Natural killer cell treated with Interleukin-12 subunit alpha and Interleukin-12 subunit beta and Interleukin-15 and Interleukin-18, amount 100 ng/mL, for 72 hours (primary cell): ENCODE measurements at regions not wholly inside any gene's neighbourhood (a gene's known extent, or its start where the extent isn't known, plus 50 kb on each side); places are given as distances from the start of the nearest gene placed in this dataset.

Experiments used
- ATAC-seq, 2 donors: fragments of 150-1000 bp; cut with Tn5 transposase in 1 of 2; sonication (Bioruptor Pico), chemical (Tn5 transposase) in 1 of 2; 2 replicates each; pipeline ENCODE4 v1.10.0; 2021
- DNase-seq: peaks from one replicate; pipeline ENCODE4 v3.0.0; 2022; ENCODE audit warnings: low spot score
- H3K27ac Mint-ChIP-seq, 2 donors: 1 replicate in 1 of 2; 2 replicates in 1 of 2; pipeline ENCODE4 v1.8.0; 2022; ENCODE audit warnings: mixed read lengths in 2 of 2, mild to moderate bottlenecking in 1 of 2, moderate library complexity in 1 of 2
- H3K27me3 Mint-ChIP-seq, 2 donors: 1 replicate in 1 of 2; 2 replicates in 1 of 2; pipeline ENCODE4 v1.8.0; 2022; ENCODE audit warnings: mixed read lengths in 2 of 2
- H3K36me3 Mint-ChIP-seq: one replicate; pipeline ENCODE4 v1.8.0; 2022; ENCODE audit warnings: mixed read lengths
- H3K4me1 Mint-ChIP-seq, 2 donors: 1 replicate in 1 of 2; 2 replicates in 1 of 2; pipeline ENCODE4 v1.8.0; 2022; ENCODE audit warnings: low read depth in 2 of 2, mixed read lengths in 2 of 2, mild to moderate bottlenecking in 1 of 2
- H3K4me3 Mint-ChIP-seq: one replicate; pipeline ENCODE4 v1.8.0; 2022; ENCODE audit warnings: mixed read lengths
- H3K9me3 Mint-ChIP-seq: 2 replicates; pipeline ENCODE4 v1.8.0; 2022; ENCODE audit warnings: mixed read lengths

- Mint-ChIP-seq H3K36me3 (no peaks in the 10 kb centered on the region), H3K27ac (no peak overlapping the region), H3K9me3 (peaks cover 12% of the 10 kb centered on the region), H3K4me1 (no peaks in the 10 kb centered on the region), H3K4me3 (no peak overlapping the region), H3K27me3 (no peaks in the 10 kb centered on the region)
- DNase-seq, result no peak
- ATAC-seq, result no peak
These were observed 1409.5 kb downstream of the AACS start for GRCh38 chr12:126474703-126475102.

GRCh38 chr12:126480451-126480850 is 1415.2 kb downstream of the AACS start:
- no peaks in the 10 kb centered on the region for H3K36me3 Mint-ChIP-seq
- H3K4me1 Mint-ChIP-seq, result no peaks in the 10 kb centered on the region
- no peak for ATAC-seq

GRCh38 chr12:126481688-126482087 is 1416.5 kb downstream of the AACS start:
- Mint-ChIP-seq H3K36me3 (no peaks in the 10 kb centered on the region), H3K4me3 (no peak overlapping the region), H3K9me3 (peaks cover 8% of the 10 kb centered on the region), H3K4me1 (no peaks in the 10 kb centered on the region), H3K27me3 (no peaks in the 10 kb centered on the region), H3K27ac (no peak overlapping the region)
- no peak for ATAC-seq
- DNase-seq, result no peak

More at GRCh38 chr12:126480451-126480850, 1415.2 kb downstream of the AACS start:
- DNase-seq, result no peak
- Mint-ChIP-seq H3K27me3 (no peaks in the 10 kb centered on the region), H3K4me3 (no peak overlapping the region), H3K27ac (no peak overlapping the region), H3K9me3 (peaks cover 10% of the 10 kb centered on the region)

- no peak overlapping the region for H3K27ac Mint-ChIP-seq
- DNase-seq (no peak), ATAC-seq (no peak)
- peaks cover 7% of the 10 kb centered on the region for H3K9me3 Mint-ChIP-seq
- no peaks in the 10 kb centered on the region for H3K36me3 Mint-ChIP-seq
- H3K4me1 Mint-ChIP-seq, result no peaks in the 10 kb centered on the region
- no peak overlapping the region for H3K4me3 Mint-ChIP-seq
- no peaks in the 10 kb centered on the region for H3K27me3 Mint-ChIP-seq
These were observed 1417.1 kb downstream of the AACS start for GRCh38 chr12:126482238-126482889.

- no peak for DNase-seq
- peaks cover 7% of the 10 kb centered on the region for H3K9me3 Mint-ChIP-seq
- no peaks in the 10 kb centered on the region for H3K36me3 Mint-ChIP-seq
- no peaks in the 10 kb centered on the region for H3K4me1 Mint-ChIP-seq
- no peak overlapping the region for H3K4me3 Mint-ChIP-seq
- no peaks in the 10 kb centered on the region for H3K27me3 Mint-ChIP-seq
- no peak for ATAC-seq
- no peak overlapping the region for H3K27ac Mint-ChIP-seq
These were observed 1418.2 kb downstream of the AACS start for GRCh38 chr12:126483145-126484068.

GRCh38 chr12:126487431-126487980 is 1422.3 kb downstream of the AACS start:
- ATAC-seq, result no peak
- Mint-ChIP-seq H3K27ac (no peak overlapping the region), H3K36me3 (no peaks in the 10 kb centered on the region), H3K4me1 (no peaks in the 10 kb centered on the region), H3K4me3 (no peak overlapping the region), H3K9me3 (peaks cover 11% of the 10 kb centered on the region), H3K27me3 (no peaks in the 10 kb centered on the region)
- DNase-seq, result no peak

- no peak for ATAC-seq
- Mint-ChIP-seq H3K36me3 (no peaks in the 10 kb centered on the region), H3K9me3 (peaks cover 14% of the 10 kb centered on the region), H3K27me3 (no peaks in the 10 kb centered on the region), H3K4me3 (no peak overlapping the region), H3K27ac (no peak overlapping the region), H3K4me1 (no peaks in the 10 kb centered on the region)
- DNase-seq, result no peak
These were observed 1423.6 kb downstream of the AACS start for GRCh38 chr12:126488806-126489205.

- H3K9me3 Mint-ChIP-seq, result peaks cover 14% of the 10 kb centered on the region
- H3K27ac Mint-ChIP-seq, result no peak overlapping the region
- DNase-seq (no peak), ATAC-seq (no peak)
- H3K27me3 Mint-ChIP-seq, result no peaks in the 10 kb centered on the region
- H3K4me3 Mint-ChIP-seq, result no peak overlapping the region
- H3K36me3 Mint-ChIP-seq, result no peaks in the 10 kb centered on the region
- no peaks in the 10 kb centered on the region for H3K4me1 Mint-ChIP-seq
These were observed 1426.9 kb downstream of the AACS start for GRCh38 chr12:126492181-126492580.

- Mint-ChIP-seq H3K9me3 (peaks cover 14% of the 10 kb centered on the region), H3K27ac (no peak overlapping the region), H3K36me3 (no peaks in the 10 kb centered on the region), H3K4me1 (no peaks in the 10 kb centered on the region), H3K27me3 (no peaks in the 10 kb centered on the region), H3K4me3 (no peak overlapping the region)
- ATAC-seq (no peak), DNase-seq (no peak)
These were observed 1428.3 kb downstream of the AACS start for GRCh38 chr12:126493366-126494108.

- Mint-ChIP-seq H3K27ac (no peak overlapping the region), H3K4me1 (no peaks in the 10 kb centered on the region), H3K9me3 (peaks cover 13% of the 10 kb centered on the region), H3K4me3 (no peak overlapping the region), H3K36me3 (no peaks in the 10 kb centered on the region), H3K27me3 (no peaks in the 10 kb centered on the region)
- no peak for ATAC-seq
- no peak for DNase-seq
These were observed 1431.0 kb downstream of the AACS start for GRCh38 chr12:126496201-126496600.

- H3K27ac Mint-ChIP-seq, result no peak overlapping the region
- H3K27me3 Mint-ChIP-seq, result no peaks in the 10 kb centered on the region
- no peaks in the 10 kb centered on the region for H3K4me1 Mint-ChIP-seq
- no peak for ATAC-seq
- no peak overlapping the region for H3K4me3 Mint-ChIP-seq
- no peak for DNase-seq
- H3K36me3 Mint-ChIP-seq, result peaks cover 4% of the 10 kb centered on the region
- H3K9me3 Mint-ChIP-seq, result peaks cover 6% of the 10 kb centered on the region
These were observed 1441.4 kb downstream of the AACS start for GRCh38 chr12:126506426-126507182.

GRCh38 chr12:126507231-126507630 is 1442.0 kb downstream of the AACS start:
- no peak for ATAC-seq
- Mint-ChIP-seq H3K4me3 (no peak overlapping the region), H3K9me3 (peaks cover 6% of the 10 kb centered on the region), H3K4me1 (no peaks in the 10 kb centered on the region), H3K36me3 (peaks cover 4% of the 10 kb centered on the region), H3K27me3 (no peaks in the 10 kb centered on the region), H3K27ac (no peak overlapping the region)
- DNase-seq, result no peak

- H3K27me3 Mint-ChIP-seq, result no peaks in the 10 kb centered on the region
- no peak for DNase-seq
- H3K4me1 Mint-ChIP-seq, result no peaks in the 10 kb centered on the region
- H3K9me3 Mint-ChIP-seq, result peaks cover 10% of the 10 kb centered on the region
- H3K36me3 Mint-ChIP-seq, result peaks cover 4% of the 10 kb centered on the region
- no peak overlapping the region for H3K4me3 Mint-ChIP-seq
- H3K27ac Mint-ChIP-seq, result no peak overlapping the region
- ATAC-seq, result no peak
These were observed 1444.3 kb downstream of the AACS start for GRCh38 chr12:126509572-126509971.
